ENCODE measurements at regions not wholly inside any gene's neighbourhood (a gene's known extent, or its start where the extent isn't known, plus 50 kb on each side); places are given as distances from the start of the nearest gene placed in this dataset.

- Histone ChIP-seq H3K27ac (ENCODE audit: low read depth, low read length) (no peak overlapping the region), H3K4me3 (ENCODE audit: low read depth, low read length) (no peak overlapping the region), H3K9me3 (ENCODE audit: control insufficient read depth, insufficient read depth, low read depth, low read length) (no peaks in the 10 kb centered on the region), H3K9ac (ENCODE audit: low read length) (no peak overlapping the region), H3K27me3 (ENCODE audit: control insufficient read depth, insufficient read depth, low read length) (no peaks in the 10 kb centered on the region), H3K4me1 (ENCODE audit: control insufficient read depth, insufficient read depth, low read length) (peaks cover 11% of the 10 kb centered on the region; the same call in 1 of the 2 replicates), H3K36me3 (ENCODE audit: control insufficient read depth, insufficient read depth, low read length) (no peaks in the 10 kb centered on the region)
Measured at GRCh38 chr1:9434247-9435152, 104.8 kb upstream of the SLC25A33 start.

- Histone ChIP-seq H3K4me3 (ENCODE audit: low read depth, low read length) (no peak overlapping the region), H3K9ac (ENCODE audit: low read length) (no peak overlapping the region), H3K9me3 (ENCODE audit: control insufficient read depth, insufficient read depth, low read depth, low read length) (no peaks in the 10 kb centered on the region), H3K27ac (ENCODE audit: low read depth, low read length) (no peak overlapping the region), H3K4me1 (ENCODE audit: control insufficient read depth, insufficient read depth, low read length) (peaks cover 11% of the 10 kb centered on the region; the same call in 1 of the 2 replicates), H3K27me3 (ENCODE audit: control insufficient read depth, insufficient read depth, low read length) (no peaks in the 10 kb centered on the region), H3K36me3 (ENCODE audit: control insufficient read depth, insufficient read depth, low read length) (no peaks in the 10 kb centered on the region)
Measured at GRCh38 chr1:9435153-9435636, 104.1 kb upstream of the SLC25A33 start.

GRCh38 chr1:9435854-9436640, 103.2 kb upstream of the SLC25A33 start:
- no peak overlapping the region for H3K27ac ChIP-seq (ENCODE audit: low read depth, low read length)
- no peaks in the 10 kb centered on the region for H3K27me3 ChIP-seq (ENCODE audit: control insufficient read depth, insufficient read depth, low read length)
- H3K4me1 ChIP-seq (ENCODE audit: control insufficient read depth, insufficient read depth, low read length), result peaks cover 12% of the 10 kb centered on the region; the same call in 1 of the 2 replicates
- no peaks in the 10 kb centered on the region for H3K9me3 ChIP-seq (ENCODE audit: control insufficient read depth, insufficient read depth, low read depth, low read length)
- H3K36me3 ChIP-seq (ENCODE audit: control insufficient read depth, insufficient read depth, low read length), result no peaks in the 10 kb centered on the region
- no peak overlapping the region for H3K4me3 ChIP-seq (ENCODE audit: low read depth, low read length)
- H3K9ac ChIP-seq (ENCODE audit: low read length), result no peak overlapping the region

GRCh38 chr1:9437961-9438430, 101.3 kb upstream of the SLC25A33 start:
- Histone ChIP-seq H3K4me1 (ENCODE audit: control insufficient read depth, insufficient read depth, low read length) (peaks cover 21% of the 10 kb centered on the region; the same call in 1 of the 2 replicates), H3K27me3 (ENCODE audit: control insufficient read depth, insufficient read depth, low read length) (no peaks in the 10 kb centered on the region), H3K9ac (ENCODE audit: low read length) (no peak overlapping the region), H3K36me3 (ENCODE audit: control insufficient read depth, insufficient read depth, low read length) (no peaks in the 10 kb centered on the region), H3K4me3 (ENCODE audit: low read depth, low read length) (no peak overlapping the region), H3K27ac (ENCODE audit: low read depth, low read length) (no peak overlapping the region), H3K9me3 (ENCODE audit: control insufficient read depth, insufficient read depth, low read depth, low read length) (no peaks in the 10 kb centered on the region)

GRCh38 chr1:9438431-9439073, 100.7 kb upstream of the SLC25A33 start:
- Histone ChIP-seq H3K9ac (ENCODE audit: low read length) (no peak overlapping the region), H3K36me3 (ENCODE audit: control insufficient read depth, insufficient read depth, low read length) (no peaks in the 10 kb centered on the region), H3K27ac (ENCODE audit: low read depth, low read length) (no peak overlapping the region), H3K4me3 (ENCODE audit: low read depth, low read length) (no peak overlapping the region), H3K4me1 (ENCODE audit: control insufficient read depth, insufficient read depth, low read length) (peaks cover 21% of the 10 kb centered on the region; the same call in 1 of the 2 replicates), H3K27me3 (ENCODE audit: control insufficient read depth, insufficient read depth, low read length) (no peaks in the 10 kb centered on the region), H3K9me3 (ENCODE audit: control insufficient read depth, insufficient read depth, low read depth, low read length) (no peaks in the 10 kb centered on the region)

GRCh38 chr1:9439074-9439761, 100.0 kb upstream of the SLC25A33 start:
- Histone ChIP-seq H3K36me3 (ENCODE audit: control insufficient read depth, insufficient read depth, low read length) (no peaks in the 10 kb centered on the region), H3K4me3 (ENCODE audit: low read depth, low read length) (no peak overlapping the region), H3K27ac (ENCODE audit: low read depth, low read length) (no peak overlapping the region), H3K27me3 (ENCODE audit: control insufficient read depth, insufficient read depth, low read length) (no peaks in the 10 kb centered on the region), H3K9ac (ENCODE audit: low read length) (no peak overlapping the region), H3K4me1 (ENCODE audit: control insufficient read depth, insufficient read depth, low read length) (peaks cover 26% of the 10 kb centered on the region; the same call in 1 of the 2 replicates), H3K9me3 (ENCODE audit: control insufficient read depth, insufficient read depth, low read depth, low read length) (no peaks in the 10 kb centered on the region)

GRCh38 chr1:9440261-9440660, 99.0 kb upstream of the SLC25A33 start:
- no peaks in the 10 kb centered on the region for H3K27me3 ChIP-seq (ENCODE audit: control insufficient read depth, insufficient read depth, low read length)
- no peak overlapping the region for H3K4me3 ChIP-seq (ENCODE audit: low read depth, low read length)
- H3K9ac ChIP-seq (ENCODE audit: low read length), result no peak overlapping the region
- H3K9me3 ChIP-seq (ENCODE audit: control insufficient read depth, insufficient read depth, low read depth, low read length), result no peaks in the 10 kb centered on the region
- no peaks in the 10 kb centered on the region for H3K36me3 ChIP-seq (ENCODE audit: control insufficient read depth, insufficient read depth, low read length)
- peaks cover 26% of the 10 kb centered on the region; the same call in 1 of the 2 replicates for H3K4me1 ChIP-seq (ENCODE audit: control insufficient read depth, insufficient read depth, low read length)
- no peak overlapping the region for H3K27ac ChIP-seq (ENCODE audit: low read depth, low read length)

GRCh38 chr1:9440763-9441194, 98.5 kb upstream of the SLC25A33 start:
- Histone ChIP-seq H3K9ac (ENCODE audit: low read length) (no peak overlapping the region), H3K36me3 (ENCODE audit: control insufficient read depth, insufficient read depth, low read length) (no peaks in the 10 kb centered on the region), H3K4me1 (ENCODE audit: control insufficient read depth, insufficient read depth, low read length) (peaks cover 26% of the 10 kb centered on the region; the same call in 1 of the 2 replicates), H3K27me3 (ENCODE audit: control insufficient read depth, insufficient read depth, low read length) (no peaks in the 10 kb centered on the region), H3K9me3 (ENCODE audit: control insufficient read depth, insufficient read depth, low read depth, low read length) (no peaks in the 10 kb centered on the region), H3K4me3 (ENCODE audit: low read depth, low read length) (no peak overlapping the region), H3K27ac (ENCODE audit: low read depth, low read length) (no peak overlapping the region)

- Histone ChIP-seq H3K4me1 (ENCODE audit: control insufficient read depth, insufficient read depth, low read length) (peaks cover 26% of the 10 kb centered on the region; the same call in 1 of the 2 replicates), H3K36me3 (ENCODE audit: control insufficient read depth, insufficient read depth, low read length) (no peaks in the 10 kb centered on the region), H3K9me3 (ENCODE audit: control insufficient read depth, insufficient read depth, low read depth, low read length) (no peaks in the 10 kb centered on the region), H3K27me3 (ENCODE audit: control insufficient read depth, insufficient read depth, low read length) (no peaks in the 10 kb centered on the region), H3K4me3 (ENCODE audit: low read depth, low read length) (no peak overlapping the region), H3K9ac (ENCODE audit: low read length) (no peak overlapping the region), H3K27ac (ENCODE audit: low read depth, low read length) (no peak overlapping the region)
Measured at GRCh38 chr1:9441451-9442133, 97.7 kb upstream of the SLC25A33 start.

Data from HUES6 (cell line).